ENCODE measurements at regions not wholly inside any gene's neighbourhood (a gene's known extent, or its start where the extent isn't known, plus 50 kb on each side); places are given as distances from the start of the nearest gene placed in this dataset.

DNA sequence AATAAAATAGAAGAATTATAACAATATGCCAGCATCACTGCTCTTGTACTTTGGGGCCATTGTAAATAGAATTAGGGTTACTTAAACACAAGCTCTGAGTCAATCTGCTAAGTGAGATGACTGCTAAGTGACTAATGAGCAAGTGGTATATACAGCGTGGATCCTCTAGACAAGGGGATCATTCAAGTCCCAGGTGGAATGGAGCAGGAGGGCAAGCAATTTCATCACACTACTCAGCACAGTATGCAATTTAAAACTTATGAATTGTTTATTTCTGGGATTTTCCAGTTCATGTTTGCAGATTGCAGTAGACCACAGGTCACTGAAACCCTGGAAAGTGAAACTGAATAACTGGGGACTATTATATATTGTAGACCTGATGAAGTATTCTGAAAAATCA lies 235.3 kb downstream of the BTBD3 start:
- TF ChIP-seq, protein P1, sequence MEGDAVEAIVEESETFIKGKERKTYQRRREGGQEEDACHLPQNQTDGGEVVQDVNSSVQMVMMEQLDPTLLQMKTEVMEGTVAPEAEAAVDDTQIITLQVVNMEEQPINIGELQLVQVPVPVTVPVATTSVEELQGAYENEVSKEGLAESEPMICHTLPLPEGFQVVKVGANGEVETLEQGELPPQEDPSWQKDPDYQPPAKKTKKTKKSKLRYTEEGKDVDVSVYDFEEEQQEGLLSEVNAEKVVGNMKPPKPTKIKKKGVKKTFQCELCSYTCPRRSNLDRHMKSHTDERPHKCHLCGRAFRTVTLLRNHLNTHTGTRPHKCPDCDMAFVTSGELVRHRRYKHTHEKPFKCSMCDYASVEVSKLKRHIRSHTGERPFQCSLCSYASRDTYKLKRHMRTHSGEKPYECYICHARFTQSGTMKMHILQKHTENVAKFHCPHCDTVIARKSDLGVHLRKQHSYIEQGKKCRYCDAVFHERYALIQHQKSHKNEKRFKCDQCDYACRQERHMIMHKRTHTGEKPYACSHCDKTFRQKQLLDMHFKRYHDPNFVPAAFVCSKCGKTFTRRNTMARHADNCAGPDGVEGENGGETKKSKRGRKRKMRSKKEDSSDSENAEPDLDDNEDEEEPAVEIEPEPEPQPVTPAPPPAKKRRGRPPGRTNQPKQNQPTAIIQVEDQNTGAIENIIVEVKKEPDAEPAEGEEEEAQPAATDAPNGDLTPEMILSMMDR (IDR thresholded peaks at IDR 0.05; ENCODE audit: insufficient read depth, low read length, poor library complexity, severe bottlenecking), result no peak
- H3K36me3 ChIP-seq (ENCODE audit: control insufficient read depth, insufficient read depth, low read length), result no peaks in the 10 kb centered on the region
- DNase-seq (ENCODE audit: low read depth), result no peak
- H3K27me3 ChIP-seq (ENCODE audit: control insufficient read depth, insufficient read depth, low read length), result no peaks in the 10 kb centered on the region
- H3K4me3 ChIP-seq (ENCODE audit: low read depth, low read length), result no peak overlapping the region

DNA sequence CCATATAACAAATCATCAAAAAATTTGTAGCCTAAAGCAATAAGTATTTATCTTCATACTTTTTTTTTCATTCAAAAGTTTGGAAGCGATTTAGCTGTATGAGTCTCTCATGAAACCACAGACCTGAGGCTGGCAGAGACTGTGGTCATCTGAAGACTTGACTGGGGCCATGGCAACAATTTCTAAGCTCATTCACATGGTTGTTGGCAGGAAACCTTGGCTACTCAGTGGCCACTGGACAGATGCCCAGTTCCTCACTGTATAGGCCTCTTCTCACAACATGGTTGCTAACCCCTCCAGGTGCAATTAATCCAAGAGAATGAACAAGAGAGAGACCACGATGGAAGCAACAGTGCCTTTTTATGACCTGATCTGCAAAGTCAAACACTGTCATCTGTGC lies 235.9 kb downstream of the BTBD3 start:
- DNase-seq (ENCODE audit: low read depth), result no peak

DNA sequence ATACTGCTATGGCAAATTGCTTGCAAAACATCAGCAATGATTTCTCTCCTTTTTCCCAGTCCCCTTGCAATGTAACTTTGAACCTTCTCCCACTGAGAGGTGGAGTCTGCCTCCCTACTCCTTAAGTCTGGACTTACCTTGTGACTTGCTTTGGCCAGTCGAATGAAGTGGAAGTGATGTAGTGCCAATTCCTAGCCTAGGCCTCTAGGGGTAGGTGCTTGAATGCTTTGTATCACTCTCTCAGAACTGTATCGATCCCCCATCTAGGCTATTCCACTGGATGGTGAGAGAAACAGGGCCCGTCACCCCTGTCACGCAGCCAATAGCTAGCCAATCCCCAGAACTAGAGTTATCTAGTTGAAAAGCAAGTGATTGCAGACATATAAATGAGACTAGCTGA lies 238.6 kb downstream of the BTBD3 start:
- Histone ChIP-seq H3K27me3 (ENCODE audit: control insufficient read depth, insufficient read depth, low read length) (no peaks in the 10 kb centered on the region), H3K4me3 (ENCODE audit: low read depth, low read length) (no peak overlapping the region), H3K36me3 (ENCODE audit: control insufficient read depth, insufficient read depth, low read length) (no peaks in the 10 kb centered on the region)
- no peak for DNase-seq (ENCODE audit: low read depth)
- TF ChIP-seq, protein P1 (IDR thresholded peaks at IDR 0.05; ENCODE audit: insufficient read depth, low read length, poor library complexity, severe bottlenecking), result no peak

More for the DNA sequence above, 235.9 kb downstream of the BTBD3 start:
- TF ChIP-seq, protein P1 (IDR thresholded peaks at IDR 0.05; ENCODE audit: insufficient read depth, low read length, poor library complexity, severe bottlenecking), result no peak
- no peaks in the 10 kb centered on the region for H3K36me3 ChIP-seq (ENCODE audit: control insufficient read depth, insufficient read depth, low read length)
- no peak overlapping the region for H3K4me3 ChIP-seq (ENCODE audit: low read depth, low read length)
- H3K27me3 ChIP-seq (ENCODE audit: control insufficient read depth, insufficient read depth, low read length), result no peaks in the 10 kb centered on the region

DNA sequence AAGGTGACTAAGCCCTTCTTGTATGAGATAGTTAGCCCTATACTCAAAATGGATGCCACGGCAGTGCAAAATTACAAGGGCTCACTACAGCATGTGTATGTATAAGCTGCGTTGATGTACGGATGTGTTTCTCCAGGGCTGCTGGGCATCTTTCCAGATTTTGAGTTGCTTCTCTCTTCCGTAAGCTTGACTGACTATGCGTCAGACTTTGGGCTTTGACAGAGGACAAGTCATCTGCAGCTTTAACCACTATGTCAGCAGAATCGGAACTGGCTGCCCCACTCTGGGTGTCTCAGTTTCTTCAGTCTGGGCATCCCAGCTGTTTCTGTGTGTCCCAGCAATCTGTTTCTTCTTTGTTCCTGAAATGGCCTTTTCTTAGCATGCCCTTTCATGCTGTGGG lies 241.6 kb downstream of the BTBD3 start:
- Histone ChIP-seq H3K27me3 (ENCODE audit: control insufficient read depth, insufficient read depth, low read length) (no peaks in the 10 kb centered on the region), H3K36me3 (ENCODE audit: control insufficient read depth, insufficient read depth, low read length) (no peaks in the 10 kb centered on the region), H3K4me3 (ENCODE audit: low read depth, low read length) (no peak overlapping the region)
- TF ChIP-seq, protein P1 (IDR thresholded peaks at IDR 0.05; ENCODE audit: insufficient read depth, low read length, poor library complexity, severe bottlenecking), result no peak
- no peak for DNase-seq (ENCODE audit: low read depth)

DNA sequence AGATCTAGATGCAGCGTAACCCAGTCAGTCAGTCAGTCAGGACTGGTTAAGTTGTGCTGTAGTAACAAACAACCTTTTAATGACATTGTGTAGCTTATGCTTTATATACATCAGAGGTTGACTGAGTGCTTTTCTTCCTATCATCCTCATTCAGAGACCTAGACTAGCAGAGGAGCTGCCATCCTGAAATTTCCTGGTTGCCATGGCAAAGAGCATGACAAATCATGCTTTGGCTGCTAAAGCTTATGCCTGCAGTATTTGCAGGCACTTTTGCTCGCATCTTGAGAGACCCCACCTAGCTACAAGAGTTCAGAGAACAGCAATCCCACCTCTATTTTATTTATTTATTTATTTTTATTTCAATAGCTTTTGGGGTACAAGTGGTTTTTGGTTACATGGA lies 244.0 kb downstream of the BTBD3 start:
- Histone ChIP-seq H3K27me3 (ENCODE audit: control insufficient read depth, insufficient read depth, low read length) (no peaks in the 10 kb centered on the region), H3K4me3 (ENCODE audit: low read depth, low read length) (no peak overlapping the region), H3K36me3 (ENCODE audit: control insufficient read depth, insufficient read depth, low read length) (no peaks in the 10 kb centered on the region)
- DNase-seq (ENCODE audit: low read depth), result no peak
- TF ChIP-seq, protein P1 (IDR thresholded peaks at IDR 0.05; ENCODE audit: insufficient read depth, low read length, poor library complexity, severe bottlenecking), result no peak

DNA sequence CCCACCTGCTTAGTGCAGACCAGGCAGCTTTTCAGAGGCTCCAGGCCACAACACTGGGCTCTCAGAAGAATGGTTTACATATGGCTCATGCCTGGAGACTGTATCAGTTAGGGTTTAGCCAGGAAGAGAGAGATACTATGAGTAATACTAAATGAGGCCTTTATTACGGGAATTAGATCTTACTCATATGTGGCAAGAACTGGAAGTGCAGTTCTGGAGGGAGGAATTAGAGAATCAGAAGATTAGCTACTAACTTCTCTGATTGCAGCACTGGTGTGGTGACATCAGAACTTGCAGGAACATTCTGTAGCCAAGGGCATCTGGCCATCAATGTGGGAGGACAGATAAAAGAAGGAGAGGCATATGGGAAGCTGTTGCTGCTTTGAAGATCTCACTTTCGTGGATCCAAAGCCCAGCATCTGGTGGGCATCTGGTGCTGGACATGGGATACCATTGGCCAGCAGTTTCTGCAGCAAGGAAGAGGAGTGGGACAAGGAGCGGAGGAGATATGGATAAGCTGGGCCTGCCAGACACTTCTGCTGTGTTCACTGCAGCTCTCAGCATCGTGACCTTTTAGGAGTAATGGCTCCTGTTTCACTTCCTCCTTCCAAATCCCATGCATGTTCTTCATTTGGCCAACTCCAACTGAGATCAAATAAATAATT lies 248.5 kb downstream of the BTBD3 start:
- no peaks in the 10 kb centered on the region for H3K36me3 ChIP-seq (ENCODE audit: control insufficient read depth, insufficient read depth, low read length)
- no peak overlapping the region for H3K4me3 ChIP-seq (ENCODE audit: low read depth, low read length)
- TF ChIP-seq, protein P1 (IDR thresholded peaks at IDR 0.05; ENCODE audit: insufficient read depth, low read length, poor library complexity, severe bottlenecking), result no peak
- peak; percentile 59 for DNase-seq (ENCODE audit: low read depth)
- no peaks in the 10 kb centered on the region for H3K27me3 ChIP-seq (ENCODE audit: control insufficient read depth, insufficient read depth, low read length)
